ENCODE measurements at regions not wholly inside any gene's neighbourhood (a gene's known extent, or its start where the extent isn't known, plus 50 kb on each side); places are given as distances from the start of the nearest gene placed in this dataset.
A peak's percentile ranks its signal among the peaks of the same experiment; 100 is the strongest.

DNA sequence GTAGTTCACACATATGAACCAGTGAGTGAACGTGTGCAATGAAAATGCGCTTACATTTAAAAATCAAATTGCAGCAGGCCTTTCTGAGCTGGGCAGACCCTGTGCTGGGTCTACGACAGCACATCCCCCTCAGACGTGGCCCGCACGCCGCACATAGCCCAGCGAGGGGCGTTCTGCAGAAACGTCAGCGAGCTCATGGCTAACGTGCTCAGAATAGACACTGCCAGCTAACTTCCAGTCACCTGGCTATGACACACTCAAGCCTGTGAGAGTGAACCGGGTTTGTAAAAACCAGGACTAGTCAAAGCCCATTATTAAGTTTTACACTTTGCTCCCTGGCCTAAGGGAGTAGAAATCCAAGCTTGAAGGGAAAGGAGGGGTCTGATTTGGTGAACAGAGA is 108.1 kb upstream of the INSIG1 start:
- Mint-ChIP-seq H3K4me3 (no peak overlapping the region), H3K4me1 (ENCODE audit: low read depth) (peaks cover 45% of the 10 kb centered on the region), H3K27me3 (peaks cover 25% of the 10 kb centered on the region), H3K9me3 (peaks cover 15% of the 10 kb centered on the region), H3K36me3 (ENCODE audit: low read depth) (peaks cover 15% of the 10 kb centered on the region), H3K27ac (peak overlapping the region; percentile 15)

DNA sequence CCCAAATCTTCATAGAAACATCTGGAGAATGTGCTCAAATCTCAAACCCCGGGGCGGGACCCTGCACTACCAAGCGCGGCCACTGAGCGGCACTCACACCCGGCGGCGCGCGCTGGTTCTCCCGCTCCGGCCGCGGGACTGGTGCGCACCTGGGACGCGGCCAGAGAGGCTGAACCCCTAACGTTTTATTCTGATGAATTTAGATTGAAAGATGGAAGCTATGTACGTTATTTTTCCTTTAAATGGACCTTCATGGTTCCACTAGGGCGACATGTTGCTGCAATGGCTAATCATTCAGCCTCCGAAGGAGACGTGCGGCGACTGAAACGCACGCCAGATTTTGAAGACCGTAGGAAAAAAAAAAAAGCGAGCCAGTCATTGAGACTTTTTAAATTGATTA is 107.0 kb upstream of the INSIG1 start:
- H3K27me3 Mint-ChIP-seq, result peaks cover 16% of the 10 kb centered on the region
- no peak overlapping the region for H3K27ac Mint-ChIP-seq
- H3K36me3 Mint-ChIP-seq (ENCODE audit: low read depth), result peaks cover 4% of the 10 kb centered on the region
- no peak overlapping the region for H3K4me3 Mint-ChIP-seq
- H3K9me3 Mint-ChIP-seq, result peaks cover 5% of the 10 kb centered on the region
- peaks cover 45% of the 10 kb centered on the region for H3K4me1 Mint-ChIP-seq (ENCODE audit: low read depth)

DNA sequence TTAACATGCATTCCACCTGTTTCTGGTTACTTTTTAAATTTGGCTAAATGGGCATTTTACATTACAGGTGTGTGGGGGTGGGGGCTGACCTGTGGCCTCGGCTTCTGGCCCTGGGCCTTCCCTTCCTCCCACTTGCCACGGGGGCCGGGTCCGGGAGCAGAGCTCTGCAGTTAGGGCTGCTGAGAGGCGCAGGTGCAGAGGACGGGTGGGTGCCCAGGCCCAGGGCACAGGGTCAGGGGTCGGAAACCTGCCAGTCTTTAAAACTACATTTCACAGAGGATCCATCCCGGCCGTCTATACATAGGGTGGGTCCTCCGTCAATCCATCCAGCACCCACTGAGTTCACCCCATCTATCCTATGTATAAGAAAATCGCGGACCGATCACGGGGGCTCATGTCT is 106.5 kb upstream of the INSIG1 start:
- Mint-ChIP-seq H3K9me3 (peaks cover 5% of the 10 kb centered on the region), H3K27ac (no peak overlapping the region), H3K4me1 (ENCODE audit: low read depth) (peaks cover 45% of the 10 kb centered on the region), H3K27me3 (peaks cover 14% of the 10 kb centered on the region), H3K36me3 (ENCODE audit: low read depth) (peaks cover 3% of the 10 kb centered on the region), H3K4me3 (no peak overlapping the region)

DNA sequence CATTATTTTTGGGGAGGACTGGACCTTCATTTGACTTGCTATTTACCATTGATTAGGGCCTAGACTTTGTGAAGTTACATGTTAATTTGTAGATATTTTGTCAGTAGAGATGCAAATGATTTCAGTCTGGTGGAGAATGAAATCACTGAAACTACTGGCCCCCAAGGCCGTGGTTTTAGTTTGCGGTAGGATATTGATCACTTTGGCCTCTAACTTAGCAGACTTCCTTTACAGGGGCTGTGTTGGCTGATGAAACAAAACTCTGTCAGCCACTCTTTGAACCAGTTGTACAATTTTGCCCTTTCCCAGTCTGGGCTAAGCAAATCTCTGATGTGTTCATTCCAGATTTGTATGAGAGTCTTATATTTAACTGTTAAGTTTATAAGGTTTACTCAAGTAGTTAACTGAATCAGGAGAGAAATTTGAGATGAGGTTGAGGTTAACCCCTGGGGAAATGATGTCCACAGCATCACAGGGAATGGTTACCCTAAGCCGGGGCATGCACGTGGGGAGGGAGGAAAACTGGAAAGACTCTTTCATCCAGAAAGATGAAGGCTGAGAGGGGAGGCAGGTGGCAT is 105.7 kb upstream of the INSIG1 start:
- peaks cover 8% of the 10 kb centered on the region for H3K36me3 Mint-ChIP-seq (ENCODE audit: low read depth)
- H3K4me1 Mint-ChIP-seq (ENCODE audit: low read depth), result peaks cover 45% of the 10 kb centered on the region
- peaks cover 14% of the 10 kb centered on the region for H3K27me3 Mint-ChIP-seq
- peak overlapping the region; percentile 80 for H3K27ac Mint-ChIP-seq
- H3K9me3 Mint-ChIP-seq, result peaks cover 8% of the 10 kb centered on the region
- no peak overlapping the region for H3K4me3 Mint-ChIP-seq

DNA sequence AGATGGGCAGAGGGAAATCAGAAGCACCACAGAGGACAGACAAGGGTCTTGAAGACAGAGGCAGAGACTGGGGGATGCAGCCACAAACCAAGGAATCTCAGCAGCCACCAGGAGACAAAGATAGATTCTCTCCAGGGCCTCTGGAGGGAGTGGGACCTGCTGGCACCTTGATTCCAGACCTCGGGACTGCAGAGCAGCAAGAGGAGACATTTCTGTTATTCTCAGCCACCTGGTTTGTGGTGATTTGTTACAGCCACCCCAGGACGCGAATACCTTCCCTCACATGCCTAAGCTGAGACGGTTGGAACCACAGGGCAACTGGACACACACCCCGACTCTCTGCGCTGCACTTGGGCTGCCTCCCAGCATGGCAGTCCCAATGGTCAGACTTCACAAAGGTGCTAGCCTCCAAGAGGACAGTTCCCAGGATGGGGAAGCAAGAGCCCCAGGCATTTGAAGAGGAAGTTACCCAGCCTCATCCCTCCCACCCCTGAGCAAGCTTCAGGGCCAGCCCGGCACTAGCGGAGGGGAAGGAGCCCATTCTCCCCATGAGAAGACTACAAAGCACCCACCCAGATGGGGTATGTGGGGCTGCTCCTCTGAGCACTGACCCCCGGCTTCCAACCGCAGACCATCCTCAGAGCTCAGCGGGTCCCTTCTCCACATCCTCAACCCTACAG is 104.6 kb upstream of the INSIG1 start:
- no peak overlapping the region for H3K27ac Mint-ChIP-seq
- H3K36me3 Mint-ChIP-seq (ENCODE audit: low read depth), result peaks cover 10% of the 10 kb centered on the region
- peaks cover 14% of the 10 kb centered on the region for H3K27me3 Mint-ChIP-seq
- H3K4me3 Mint-ChIP-seq, result no peak overlapping the region
- H3K4me1 Mint-ChIP-seq (ENCODE audit: low read depth), result peaks cover 49% of the 10 kb centered on the region
- H3K9me3 Mint-ChIP-seq, result peaks cover 12% of the 10 kb centered on the region

DNA sequence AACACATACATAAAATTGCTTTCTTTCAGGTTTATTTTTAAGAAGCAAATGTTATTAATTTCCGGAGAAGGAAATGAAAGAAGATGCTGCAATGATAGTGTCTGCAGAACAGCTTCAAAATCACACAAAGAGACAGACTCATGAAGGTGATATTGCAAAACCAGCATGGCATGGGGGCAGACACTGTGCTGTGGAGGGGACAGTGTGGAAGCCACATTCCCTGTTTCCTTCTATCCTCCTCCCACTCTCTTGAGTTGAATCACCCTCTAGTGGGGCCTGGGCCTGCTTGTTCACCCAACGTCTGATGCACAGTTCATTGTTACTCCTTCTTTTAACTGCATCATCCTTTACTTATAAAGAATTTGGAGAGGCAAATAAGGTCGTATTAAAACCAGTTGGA is 104.0 kb upstream of the INSIG1 start:
- H3K4me1 Mint-ChIP-seq (ENCODE audit: low read depth), result peaks cover 49% of the 10 kb centered on the region
- H3K27me3 Mint-ChIP-seq, result peaks cover 14% of the 10 kb centered on the region
- H3K27ac Mint-ChIP-seq, result no peak overlapping the region
- peaks cover 12% of the 10 kb centered on the region for H3K9me3 Mint-ChIP-seq
- H3K4me3 Mint-ChIP-seq, result no peak overlapping the region
- H3K36me3 Mint-ChIP-seq (ENCODE audit: low read depth), result peaks cover 10% of the 10 kb centered on the region

DNA sequence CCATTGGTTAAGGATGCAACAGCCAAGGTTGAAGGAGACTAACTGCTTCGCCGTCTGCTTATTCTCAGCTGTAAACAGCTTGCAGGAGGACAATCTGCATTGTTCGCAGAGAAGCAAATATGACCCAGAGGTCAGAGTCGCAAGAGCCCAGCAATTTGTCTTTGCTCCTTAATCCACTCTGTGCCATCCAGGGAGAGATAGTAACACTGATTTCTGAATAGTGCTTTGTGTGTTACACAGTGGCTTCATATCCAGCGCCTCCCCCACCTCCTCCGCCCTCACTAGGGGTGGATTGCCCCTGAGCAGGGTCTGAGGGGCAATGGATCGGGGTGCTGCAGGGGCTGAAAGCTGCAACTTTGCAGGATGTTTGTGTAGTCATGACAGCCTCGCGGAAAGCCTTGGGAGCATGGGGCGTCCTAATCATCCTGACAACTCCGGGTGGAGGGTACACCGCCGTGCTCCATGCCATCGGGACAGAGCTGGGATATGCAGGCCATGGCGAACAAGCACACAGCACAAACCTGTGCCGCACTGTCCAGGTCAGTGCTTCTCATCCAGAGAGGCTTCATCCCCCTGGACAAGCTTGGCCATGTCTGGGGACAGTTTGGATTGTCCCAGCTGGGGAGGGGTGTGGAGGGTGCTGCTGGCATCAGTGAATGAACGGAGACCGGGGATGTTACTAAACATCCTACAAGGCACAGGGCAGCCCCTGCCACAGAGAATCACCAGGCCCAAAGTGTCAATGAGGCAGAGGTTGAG is 103.1 kb upstream of the INSIG1 start:
- no peak overlapping the region for H3K27ac Mint-ChIP-seq
- peaks cover 12% of the 10 kb centered on the region for H3K27me3 Mint-ChIP-seq
- peaks cover 50% of the 10 kb centered on the region for H3K4me1 Mint-ChIP-seq (ENCODE audit: low read depth)
- peaks cover 12% of the 10 kb centered on the region for H3K9me3 Mint-ChIP-seq
- H3K4me3 Mint-ChIP-seq, result no peak overlapping the region
- peaks cover 10% of the 10 kb centered on the region for H3K36me3 Mint-ChIP-seq (ENCODE audit: low read depth)

DNA sequence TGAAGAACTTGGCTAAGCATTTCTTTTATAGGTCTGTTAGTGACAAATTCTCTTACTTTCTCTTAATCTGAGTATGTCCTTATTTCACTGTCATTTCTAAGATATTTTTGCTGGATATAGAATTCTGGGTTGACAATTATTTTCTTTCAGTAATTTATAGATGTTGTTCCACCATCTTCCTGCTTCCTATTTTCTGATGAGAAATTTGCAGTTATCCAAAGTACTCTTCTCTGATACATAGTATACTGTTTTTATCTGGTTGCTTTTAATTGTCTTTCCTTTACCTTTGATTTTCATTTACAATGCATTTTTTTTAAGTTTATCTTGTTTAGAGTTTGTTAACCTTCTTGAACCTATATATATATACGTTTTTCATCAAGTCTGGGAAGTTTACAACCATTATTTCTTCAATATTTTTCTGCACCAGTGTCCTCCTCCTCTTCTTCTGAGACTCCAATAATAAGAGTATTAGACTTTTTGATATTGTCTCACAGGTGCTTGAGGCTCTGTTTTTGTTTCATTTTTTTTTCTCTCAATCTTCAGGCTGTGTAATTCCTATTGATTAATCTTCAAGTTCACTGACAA is 101.6 kb upstream of the INSIG1 start:
- Mint-ChIP-seq H3K27ac (no peak overlapping the region), H3K27me3 (peaks cover 5% of the 10 kb centered on the region), H3K4me3 (no peak overlapping the region), H3K4me1 (ENCODE audit: low read depth) (peaks cover 52% of the 10 kb centered on the region), H3K9me3 (peaks cover 12% of the 10 kb centered on the region), H3K36me3 (ENCODE audit: low read depth) (peaks cover 10% of the 10 kb centered on the region)

DNA sequence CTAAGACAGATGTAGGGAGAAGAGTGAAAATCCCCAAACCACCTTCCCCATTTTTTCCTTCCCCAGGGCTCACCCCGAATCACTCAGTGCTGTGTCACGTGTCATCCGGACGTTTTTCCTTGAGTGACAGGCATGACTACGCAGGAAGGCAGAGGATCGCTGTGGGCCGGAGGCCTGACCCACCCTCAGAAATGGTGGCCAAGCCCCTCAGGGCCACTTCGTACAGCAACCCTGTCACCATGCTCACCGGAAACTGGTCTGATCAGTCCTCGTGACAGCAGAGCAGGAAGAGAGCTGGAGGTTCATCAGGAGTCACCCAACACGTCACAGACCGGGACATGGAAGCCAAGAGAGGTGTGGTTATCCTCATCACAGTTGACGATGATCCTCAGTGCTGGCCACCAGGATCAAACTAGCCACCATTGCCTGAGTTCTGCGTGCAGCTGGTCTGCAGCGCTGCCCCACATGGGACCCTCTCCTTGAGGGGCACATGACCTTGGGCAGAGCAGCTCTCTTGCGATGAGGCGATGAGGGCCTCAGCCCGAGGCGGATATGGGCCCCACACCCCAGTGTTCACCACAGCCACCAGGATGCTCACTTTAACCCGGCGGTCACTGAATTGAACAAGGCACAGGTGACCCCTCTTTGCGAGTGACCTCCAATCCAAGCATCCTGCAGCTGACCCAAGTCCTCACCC is 99.3 kb upstream of the INSIG1 start:
- H3K36me3 Mint-ChIP-seq (ENCODE audit: low read depth), result peaks cover 10% of the 10 kb centered on the region
- H3K27me3 Mint-ChIP-seq, result no peaks in the 10 kb centered on the region
- H3K9me3 Mint-ChIP-seq, result peaks cover 12% of the 10 kb centered on the region
- peaks cover 37% of the 10 kb centered on the region for H3K4me1 Mint-ChIP-seq (ENCODE audit: low read depth)
- peak overlapping the region; percentile 85 for H3K27ac Mint-ChIP-seq
- H3K4me3 Mint-ChIP-seq, result peak overlapping the region; percentile 42

DNA sequence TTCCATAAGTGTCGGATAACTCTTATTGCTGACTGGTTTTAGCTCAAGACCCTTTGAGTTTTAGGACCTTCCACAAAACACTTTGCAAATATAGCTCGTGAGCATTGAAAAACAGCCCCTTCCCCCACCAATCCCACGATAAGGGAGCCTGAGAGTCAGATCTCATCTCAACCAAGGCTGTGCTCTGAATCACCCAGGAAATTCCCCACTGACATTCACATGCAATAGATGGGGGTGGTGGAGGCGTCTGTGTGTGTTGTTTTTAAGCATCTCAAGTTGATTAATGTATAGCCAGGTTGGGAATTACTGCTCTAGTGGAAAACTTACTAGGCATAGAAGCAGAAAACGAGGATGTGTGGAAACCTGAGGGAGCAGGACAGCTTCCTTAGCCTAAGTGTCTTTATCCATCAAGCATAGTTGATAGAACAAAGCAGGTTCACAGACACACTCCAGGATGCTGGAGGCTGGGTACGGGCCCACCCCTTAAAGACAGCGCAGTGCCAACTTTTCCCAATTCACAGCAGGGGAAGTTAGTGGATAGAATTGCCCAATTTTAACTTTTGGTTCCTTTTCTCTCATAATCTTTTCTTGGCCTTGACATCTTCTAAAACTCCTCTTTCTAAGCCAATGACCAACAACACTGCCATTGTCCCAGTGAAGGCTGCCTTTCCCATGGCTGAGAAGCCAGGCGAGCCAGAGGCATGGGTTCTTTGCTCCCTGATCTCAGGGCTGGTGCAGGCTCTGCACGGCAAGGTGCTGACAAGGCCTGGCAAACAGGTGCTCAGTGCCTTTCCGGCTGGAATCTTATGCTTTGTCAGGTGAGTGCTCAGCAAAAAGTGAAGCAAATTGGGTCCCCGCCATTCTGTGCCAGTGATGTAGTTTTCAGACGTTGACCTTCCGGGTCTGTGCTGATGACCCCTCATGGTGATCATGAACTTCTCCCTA is 98.5 kb upstream of the INSIG1 start:
- H3K4me1 Mint-ChIP-seq (ENCODE audit: low read depth), result peaks cover 37% of the 10 kb centered on the region
- peak overlapping the region; percentile 38 for H3K4me3 Mint-ChIP-seq
- H3K27me3 Mint-ChIP-seq, result no peaks in the 10 kb centered on the region
- H3K36me3 Mint-ChIP-seq (ENCODE audit: low read depth), result peaks cover 10% of the 10 kb centered on the region
- H3K27ac Mint-ChIP-seq, result peak overlapping the region; percentile 85
- H3K9me3 Mint-ChIP-seq, result peaks cover 12% of the 10 kb centered on the region

DNA sequence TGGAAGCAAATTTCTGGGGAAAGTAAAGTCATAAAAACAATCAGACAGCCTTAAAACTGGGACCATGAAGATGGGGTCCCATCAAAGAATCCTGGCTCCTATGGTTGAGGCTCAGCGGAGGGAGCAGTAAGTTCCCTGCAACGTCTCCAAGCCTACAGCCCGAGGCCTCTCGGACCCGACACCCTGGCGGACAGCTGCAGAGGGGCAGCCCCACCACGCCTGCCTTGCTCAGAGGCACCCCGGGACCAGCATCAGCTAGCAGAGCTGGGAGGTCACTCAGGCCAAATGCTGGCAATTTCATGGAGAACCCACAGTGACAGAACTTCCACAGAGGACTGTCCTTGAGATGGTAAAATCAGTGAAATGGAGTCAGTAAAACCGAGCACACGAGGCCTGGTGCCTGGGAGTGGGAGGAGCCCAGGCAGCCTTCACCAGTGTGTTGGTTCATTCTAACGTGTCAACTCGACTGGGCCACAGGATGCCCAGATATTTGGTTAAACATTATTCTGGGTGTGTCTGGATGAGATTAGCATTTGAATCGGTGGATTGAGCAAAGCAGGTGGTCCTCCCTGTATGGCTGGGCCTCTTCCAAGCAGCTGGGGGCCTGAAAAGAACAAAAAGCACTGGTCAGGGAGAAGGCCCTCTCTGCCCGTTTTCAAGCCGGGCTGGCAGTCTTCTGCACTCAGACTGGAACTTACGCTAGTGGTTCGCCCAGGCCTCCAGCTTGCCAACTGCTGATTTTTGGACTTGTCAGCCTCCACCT is 96.2 kb upstream of the INSIG1 start:
- Mint-ChIP-seq H3K4me1 (ENCODE audit: low read depth) (peaks cover 58% of the 10 kb centered on the region), H3K4me3 (no peak overlapping the region), H3K27ac (no peak overlapping the region), H3K36me3 (ENCODE audit: low read depth) (peaks cover 8% of the 10 kb centered on the region), H3K9me3 (peaks cover 13% of the 10 kb centered on the region), H3K27me3 (no peaks in the 10 kb centered on the region)

DNA sequence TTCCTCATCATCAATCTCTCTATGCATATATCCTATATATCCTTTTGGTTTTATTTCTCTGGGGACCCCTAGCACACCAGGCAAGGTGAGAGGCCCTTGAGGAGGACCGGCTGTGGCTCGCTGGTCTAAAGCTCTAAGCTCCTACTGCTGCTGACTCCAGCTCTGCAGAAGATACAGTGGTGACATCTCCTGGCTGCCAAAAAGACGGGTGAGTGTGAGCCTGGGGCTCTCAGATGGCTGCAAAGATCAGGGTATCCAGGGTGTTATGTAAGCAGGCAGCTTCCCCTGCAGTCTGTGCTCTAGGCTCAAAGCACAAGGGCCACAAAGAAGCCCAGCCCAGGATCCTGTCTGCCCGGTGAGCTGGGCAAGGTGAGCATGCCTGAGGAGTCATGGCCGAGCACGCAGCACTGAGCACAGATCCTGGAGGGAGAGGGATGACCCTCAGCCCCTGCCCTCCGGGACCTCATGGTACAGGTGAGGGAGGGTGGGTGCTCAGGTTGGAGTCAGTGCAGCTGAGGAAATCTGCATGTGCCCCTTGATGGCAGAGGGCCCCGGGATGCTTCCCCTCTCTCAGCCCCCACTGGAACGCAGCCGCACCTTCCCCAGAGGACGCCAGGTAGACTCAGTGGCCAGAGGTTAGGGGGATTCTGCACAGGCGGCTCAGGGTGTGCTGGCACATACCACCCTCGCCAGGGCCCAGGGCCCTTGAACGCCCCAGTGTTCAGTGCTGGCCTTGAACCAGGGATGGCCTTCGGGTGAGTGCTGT is 95.4 kb upstream of the INSIG1 start:
- Mint-ChIP-seq H3K4me3 (no peak overlapping the region), H3K27me3 (no peaks in the 10 kb centered on the region), H3K4me1 (ENCODE audit: low read depth) (peaks cover 66% of the 10 kb centered on the region), H3K9me3 (peaks cover 10% of the 10 kb centered on the region), H3K27ac (no peak overlapping the region), H3K36me3 (ENCODE audit: low read depth) (peaks cover 6% of the 10 kb centered on the region)
